ENCODE measurements at regions not wholly inside any gene's neighbourhood (a gene's known extent, or its start where the extent isn't known, plus 50 kb on each side); places are given as distances from the start of the nearest gene placed in this dataset.

GRCh38 chr18:55158570-55158969 is 199.3 kb upstream of the CCDC68 start:
- TF ChIP-seq, protein P1, sequence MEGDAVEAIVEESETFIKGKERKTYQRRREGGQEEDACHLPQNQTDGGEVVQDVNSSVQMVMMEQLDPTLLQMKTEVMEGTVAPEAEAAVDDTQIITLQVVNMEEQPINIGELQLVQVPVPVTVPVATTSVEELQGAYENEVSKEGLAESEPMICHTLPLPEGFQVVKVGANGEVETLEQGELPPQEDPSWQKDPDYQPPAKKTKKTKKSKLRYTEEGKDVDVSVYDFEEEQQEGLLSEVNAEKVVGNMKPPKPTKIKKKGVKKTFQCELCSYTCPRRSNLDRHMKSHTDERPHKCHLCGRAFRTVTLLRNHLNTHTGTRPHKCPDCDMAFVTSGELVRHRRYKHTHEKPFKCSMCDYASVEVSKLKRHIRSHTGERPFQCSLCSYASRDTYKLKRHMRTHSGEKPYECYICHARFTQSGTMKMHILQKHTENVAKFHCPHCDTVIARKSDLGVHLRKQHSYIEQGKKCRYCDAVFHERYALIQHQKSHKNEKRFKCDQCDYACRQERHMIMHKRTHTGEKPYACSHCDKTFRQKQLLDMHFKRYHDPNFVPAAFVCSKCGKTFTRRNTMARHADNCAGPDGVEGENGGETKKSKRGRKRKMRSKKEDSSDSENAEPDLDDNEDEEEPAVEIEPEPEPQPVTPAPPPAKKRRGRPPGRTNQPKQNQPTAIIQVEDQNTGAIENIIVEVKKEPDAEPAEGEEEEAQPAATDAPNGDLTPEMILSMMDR (IDR thresholded peaks at IDR 0.05), result no peak
- TF ChIP-seq POLR2A (IDR thresholded peaks at IDR 0.05), result no peak
